Neural progenitor cell (in vitro differentiated cells): ENCODE measurements at regions not wholly inside any gene's neighbourhood (a gene's known extent, or its start where the extent isn't known, plus 50 kb on each side); places are given as distances from the start of the nearest gene placed in this dataset.

Experiments
- CTCF ChIP-seq: fragments of 200-600 bp; sonication (generic); IDR thresholded peaks from 2 replicates; pipeline ENCODE4 v1.5.1; 2017; ENCODE audit warnings: antibody characterized with exemption, mild to moderate bottlenecking
- EZH2 ChIP-seq: fragments of 200-600 bp; sonication (generic); IDR thresholded peaks from 2 replicates; pipeline ENCODE4 v1.6.1; 2017; ENCODE audit warnings: antibody characterized with exemption, mild to moderate bottlenecking, moderate library complexity
- EZH2phosphoT487 ChIP-seq: fragments of 200-600 bp; sonication (generic); IDR thresholded peaks from 2 replicates; pipeline ENCODE4 v1.6.1; 2017; ENCODE audit warnings: antibody characterized with exemption

DNA sequence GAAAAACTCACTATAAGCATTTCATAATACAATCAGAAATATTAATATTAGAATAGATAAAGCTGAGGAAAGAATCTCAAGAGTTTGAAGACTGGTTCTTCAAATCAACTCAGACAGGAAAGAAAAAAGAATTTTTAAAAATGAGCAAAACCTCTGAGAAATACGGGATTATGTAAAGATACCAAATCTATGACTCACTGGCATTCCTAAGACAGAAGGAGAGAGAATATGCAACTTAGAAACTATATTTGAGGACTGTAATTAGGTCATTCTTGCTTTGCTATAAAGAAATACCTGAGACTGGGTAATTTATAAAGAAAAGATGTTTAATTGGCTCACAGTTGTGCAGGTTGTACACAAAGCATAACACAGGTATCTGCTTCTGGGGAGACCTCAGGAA, 665.1 kb downstream of the RNF144B start:
- TF ChIP-seq CTCF: no peak
- no peak for TF ChIP-seq EZH2
- TF ChIP-seq EZH2phosphoT487: no peak
